ENCODE measurements at regions not wholly inside any gene's neighbourhood (a gene's known extent, or its start where the extent isn't known, plus 50 kb on each side); places are given as distances from the start of the nearest gene placed in this dataset.

DNA sequence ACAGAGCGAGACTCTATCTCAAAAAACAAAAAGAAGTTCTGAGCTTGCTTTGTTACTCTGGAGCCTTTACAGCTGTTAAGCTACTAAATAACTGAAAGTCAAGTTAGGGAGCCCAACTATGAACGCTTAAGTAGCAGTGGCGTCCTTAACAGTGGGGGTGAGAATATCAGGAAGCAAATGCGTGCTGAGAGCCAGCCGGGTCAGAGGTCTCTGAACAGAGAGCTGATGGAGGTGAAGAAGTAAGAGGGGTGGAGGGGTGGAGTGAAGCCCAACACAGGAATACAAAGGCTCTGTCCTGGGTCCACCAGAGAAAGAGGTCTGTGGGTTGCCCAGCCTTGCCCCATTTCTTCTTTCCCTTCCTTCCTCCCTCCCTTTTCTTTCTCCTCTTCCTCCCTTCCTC is 104.1 kb upstream of the GATA6 start:
- TF ChIP-seq, protein P1, sequence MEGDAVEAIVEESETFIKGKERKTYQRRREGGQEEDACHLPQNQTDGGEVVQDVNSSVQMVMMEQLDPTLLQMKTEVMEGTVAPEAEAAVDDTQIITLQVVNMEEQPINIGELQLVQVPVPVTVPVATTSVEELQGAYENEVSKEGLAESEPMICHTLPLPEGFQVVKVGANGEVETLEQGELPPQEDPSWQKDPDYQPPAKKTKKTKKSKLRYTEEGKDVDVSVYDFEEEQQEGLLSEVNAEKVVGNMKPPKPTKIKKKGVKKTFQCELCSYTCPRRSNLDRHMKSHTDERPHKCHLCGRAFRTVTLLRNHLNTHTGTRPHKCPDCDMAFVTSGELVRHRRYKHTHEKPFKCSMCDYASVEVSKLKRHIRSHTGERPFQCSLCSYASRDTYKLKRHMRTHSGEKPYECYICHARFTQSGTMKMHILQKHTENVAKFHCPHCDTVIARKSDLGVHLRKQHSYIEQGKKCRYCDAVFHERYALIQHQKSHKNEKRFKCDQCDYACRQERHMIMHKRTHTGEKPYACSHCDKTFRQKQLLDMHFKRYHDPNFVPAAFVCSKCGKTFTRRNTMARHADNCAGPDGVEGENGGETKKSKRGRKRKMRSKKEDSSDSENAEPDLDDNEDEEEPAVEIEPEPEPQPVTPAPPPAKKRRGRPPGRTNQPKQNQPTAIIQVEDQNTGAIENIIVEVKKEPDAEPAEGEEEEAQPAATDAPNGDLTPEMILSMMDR (IDR thresholded peaks at IDR 0.05): no peak
- no peak for TF ChIP-seq POLR2A (IDR thresholded peaks at IDR 0.05)
